NT2/D1 (cell line): ENCODE measurements at regions not wholly inside any gene's neighbourhood (a gene's known extent, or its start where the extent isn't known, plus 50 kb on each side); places are given as distances from the start of the nearest gene placed in this dataset.
"Not testable (repeated sequence)": the region's sequence is repeated elsewhere in the genome, so short reads cannot be mapped to it uniquely, and the experiment has no call there.

Experiments
- DNase-seq: peaks from one replicate; pipeline ENCODE4 v3.0.0-alpha.2; 2011; ENCODE audit warnings: low read depth, low spot score
- H3K27me3 ChIP-seq: 2 replicates; pipeline ENCODE4 v1.6.0; 2011; ENCODE audit warnings: mild to moderate bottlenecking; ENCODE audit not compliant: insufficient read length, insufficient read depth
- H3K36me3 ChIP-seq: 2 replicates; pipeline ENCODE4 v1.6.1; 2011; ENCODE audit warnings: mild to moderate bottlenecking, low read length, mixed read lengths; ENCODE audit not compliant: insufficient read depth, insufficient read length
- H3K4me1 ChIP-seq: 2 replicates; pipeline ENCODE4 v1.5.1; 2011; ENCODE audit not compliant: insufficient read depth, insufficient read length
- H3K4me3 ChIP-seq: 2 replicates; pipeline ENCODE4 v1.5.1; 2011; ENCODE audit warnings: low read depth; ENCODE audit not compliant: insufficient read length
- H3K9ac ChIP-seq: 2 replicates; pipeline ENCODE4 v1.6.0; 2011; ENCODE audit warnings: low read depth; ENCODE audit not compliant: insufficient read length
- H3K9me3 ChIP-seq: 2 replicates; pipeline ENCODE4 v1.5.1; 2011; ENCODE audit warnings: mild to moderate bottlenecking, low read length; ENCODE audit not compliant: insufficient read depth
- SUZ12 ChIP-seq: IDR thresholded peaks from 2 replicates; pipeline ENCODE4 v1.6.1; 2011; ENCODE audit not compliant: insufficient read length, insufficient read depth; ENCODE audit errors: extremely low read depth
- YY1 ChIP-seq: IDR thresholded peaks from 2 replicates; pipeline ENCODE4 v1.6.1; 2011; ENCODE audit not compliant: insufficient read length, insufficient read depth
- ZNF274 ChIP-seq: IDR thresholded peaks from 2 replicates; pipeline ENCODE4 v1.6.1; 2011; ENCODE audit warnings: mild to moderate bottlenecking, low read depth, low read length

DNA sequence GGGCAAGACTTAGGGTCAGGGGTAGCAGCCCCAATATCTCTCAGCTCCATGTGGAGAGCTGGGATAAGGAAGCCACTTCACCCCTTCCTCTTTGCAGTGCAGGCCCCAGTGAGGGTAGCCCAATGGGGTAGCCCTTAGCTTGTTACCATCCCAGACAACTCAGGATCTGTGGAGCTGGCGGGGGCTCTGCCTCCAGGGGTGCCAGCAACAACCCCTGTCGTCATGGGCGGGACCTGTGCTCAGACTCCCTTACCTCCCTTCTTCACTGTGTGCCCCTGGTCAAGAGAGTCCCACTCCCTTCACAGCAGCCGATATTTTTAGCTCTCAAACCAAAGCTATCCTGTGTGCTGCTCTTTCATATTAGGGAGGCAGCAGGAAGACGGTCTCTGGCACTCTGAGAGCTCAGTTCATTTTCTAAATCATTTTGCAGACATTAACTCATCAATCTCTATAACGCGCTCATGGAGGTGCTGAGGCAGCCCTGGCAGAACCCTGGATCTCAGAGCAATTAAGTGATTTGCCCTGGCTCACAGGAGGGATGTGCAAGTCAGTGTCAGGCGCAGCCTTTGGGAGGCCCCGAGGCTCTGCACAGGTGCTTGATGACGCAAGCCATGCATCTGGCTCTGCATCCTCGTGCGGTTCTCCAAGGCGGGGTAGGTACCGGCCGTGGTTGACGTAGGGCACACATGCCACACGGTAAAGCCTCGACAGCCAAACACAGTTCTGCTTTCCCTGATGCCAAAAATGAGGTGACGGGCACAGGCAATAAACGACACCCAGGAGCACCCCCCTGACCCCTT is 357.6 kb downstream of the SHANK2 start:
- no peak for DNase-seq
- Histone ChIP-seq H3K4me3 (no peak overlapping the region), H3K9me3 (0 out of 2 replicates have a peak, but pooled peaks cover 4% of the 10 kb centered on the region), H3K36me3 (no peaks in the 10 kb centered on the region), H3K27me3 (no peaks in the 10 kb centered on the region), H3K9ac (no peak overlapping the region), H3K4me1 (peaks cover 9% of the 10 kb centered on the region)
- no peak for TF ChIP-seq YY1
- no peak for TF ChIP-seq SUZ12
- no peak for TF ChIP-seq ZNF274

DNA sequence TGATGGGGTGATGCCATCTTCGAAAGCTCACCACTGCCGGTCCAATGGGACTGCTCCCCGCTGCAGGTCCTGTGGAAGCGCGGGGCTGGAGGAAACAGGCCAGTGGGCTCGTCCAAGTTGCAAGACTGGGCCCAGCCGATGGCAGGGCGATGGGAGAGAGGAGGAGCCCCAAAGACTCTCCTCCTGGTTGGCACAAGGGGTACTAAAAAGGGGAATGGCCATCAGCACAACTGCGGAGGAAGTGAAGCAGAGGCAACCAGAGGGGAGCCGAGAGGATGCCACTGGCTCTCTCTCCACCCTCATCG is 357.1 kb downstream of the SHANK2 start:
- TF ChIP-seq SUZ12: no peak
- no peak for TF ChIP-seq ZNF274
- no peak for TF ChIP-seq YY1
- Histone ChIP-seq H3K9me3 (0 out of 2 replicates have a peak, but pooled peaks cover 4% of the 10 kb centered on the region), H3K4me3 (no peak overlapping the region), H3K4me1 (peaks cover 7% of the 10 kb centered on the region), H3K36me3 (no peaks in the 10 kb centered on the region), H3K27me3 (no peaks in the 10 kb centered on the region), H3K9ac (no peak overlapping the region)
- DNase-seq: no peak

DNA sequence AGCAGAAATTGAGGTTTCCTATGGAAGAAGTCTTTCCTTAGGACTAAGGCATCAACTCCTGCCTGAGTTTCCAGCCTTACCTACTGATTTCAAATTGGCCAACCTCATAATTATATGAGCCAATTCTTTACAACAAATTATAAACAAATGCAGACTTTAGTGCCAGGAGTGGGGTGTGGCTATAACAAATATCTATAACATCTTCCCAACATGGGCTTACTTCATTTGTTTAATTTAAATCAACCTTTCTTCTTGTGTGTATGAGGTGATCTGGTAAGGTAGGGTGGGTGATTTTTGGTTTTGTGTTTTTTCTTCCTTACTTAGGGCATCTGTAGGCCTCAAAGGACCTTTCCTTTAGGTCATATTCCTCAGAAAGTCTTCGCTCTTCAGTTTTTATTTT is 354.9 kb downstream of the SHANK2 start:
- no peak for DNase-seq
- H3K36me3 ChIP-seq: no peaks in the 10 kb centered on the region
- TF ChIP-seq SUZ12: no peak
- TF ChIP-seq YY1: no peak
- no peak for TF ChIP-seq ZNF274
- H3K9ac ChIP-seq: no peak overlapping the region
- H3K27me3 ChIP-seq: no peaks in the 10 kb centered on the region
- H3K4me1 ChIP-seq: peaks cover 4% of the 10 kb centered on the region
- H3K9me3 ChIP-seq: no peaks in the 10 kb centered on the region
- H3K4me3 ChIP-seq: no peak overlapping the region

DNA sequence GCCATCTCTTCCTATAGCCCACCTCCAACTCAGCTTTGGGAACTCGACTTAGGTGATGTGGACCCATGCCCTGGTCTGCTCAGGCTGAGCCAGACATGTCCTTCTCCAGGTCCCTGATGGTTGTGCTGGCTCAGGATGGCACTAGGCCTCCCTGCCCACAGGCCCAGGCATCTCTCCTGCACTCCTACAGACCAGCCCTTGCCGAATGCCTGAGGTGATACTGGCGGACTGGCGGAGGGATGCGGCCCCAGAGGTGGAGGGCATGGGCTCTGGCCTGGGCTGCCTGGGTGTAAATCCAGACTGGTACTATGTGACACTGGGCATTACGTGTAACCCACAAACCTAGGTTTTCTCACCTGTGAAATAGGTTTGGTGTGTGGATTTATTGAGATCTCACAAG is 352.8 kb downstream of the SHANK2 start:
- no peaks in the 10 kb centered on the region for H3K27me3 ChIP-seq
- TF ChIP-seq YY1 (no peak), ZNF274 (no peak), SUZ12 (no peak)
- DNase-seq: no peak
- H3K9me3 ChIP-seq: no peaks in the 10 kb centered on the region
- no peak overlapping the region for H3K4me3 ChIP-seq
- no peaks in the 10 kb centered on the region for H3K4me1 ChIP-seq
- H3K9ac ChIP-seq: no peak overlapping the region
- H3K36me3 ChIP-seq: no peaks in the 10 kb centered on the region

DNA sequence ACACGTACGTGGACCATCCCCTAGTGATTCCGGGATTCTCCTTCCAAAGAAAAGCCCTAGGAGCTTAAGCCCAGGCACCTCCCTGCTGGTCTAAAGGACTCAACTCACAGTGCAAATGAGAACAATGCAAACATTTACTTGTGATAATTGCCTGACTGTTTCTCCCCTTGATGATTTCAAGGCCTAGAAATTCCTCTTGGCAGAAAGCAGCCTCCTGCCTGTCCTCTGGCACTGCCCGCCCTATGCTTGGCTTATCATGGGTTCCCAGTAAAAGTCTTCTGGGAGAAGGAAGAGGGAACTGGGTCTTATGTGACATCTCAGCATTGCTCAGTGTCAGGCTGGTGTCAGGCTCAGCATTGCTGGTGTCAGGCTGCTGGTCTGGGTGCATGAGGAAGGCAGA is 351.8 kb downstream of the SHANK2 start:
- no peak for DNase-seq
- H3K27me3 ChIP-seq: no peaks in the 10 kb centered on the region
- H3K4me1 ChIP-seq: no peaks in the 10 kb centered on the region
- H3K9me3 ChIP-seq: no peaks in the 10 kb centered on the region
- H3K9ac ChIP-seq: no peak overlapping the region
- TF ChIP-seq YY1 (no peak), SUZ12 (no peak), ZNF274 (no peak)
- H3K4me3 ChIP-seq: no peak overlapping the region
- H3K36me3 ChIP-seq: no peaks in the 10 kb centered on the region

DNA sequence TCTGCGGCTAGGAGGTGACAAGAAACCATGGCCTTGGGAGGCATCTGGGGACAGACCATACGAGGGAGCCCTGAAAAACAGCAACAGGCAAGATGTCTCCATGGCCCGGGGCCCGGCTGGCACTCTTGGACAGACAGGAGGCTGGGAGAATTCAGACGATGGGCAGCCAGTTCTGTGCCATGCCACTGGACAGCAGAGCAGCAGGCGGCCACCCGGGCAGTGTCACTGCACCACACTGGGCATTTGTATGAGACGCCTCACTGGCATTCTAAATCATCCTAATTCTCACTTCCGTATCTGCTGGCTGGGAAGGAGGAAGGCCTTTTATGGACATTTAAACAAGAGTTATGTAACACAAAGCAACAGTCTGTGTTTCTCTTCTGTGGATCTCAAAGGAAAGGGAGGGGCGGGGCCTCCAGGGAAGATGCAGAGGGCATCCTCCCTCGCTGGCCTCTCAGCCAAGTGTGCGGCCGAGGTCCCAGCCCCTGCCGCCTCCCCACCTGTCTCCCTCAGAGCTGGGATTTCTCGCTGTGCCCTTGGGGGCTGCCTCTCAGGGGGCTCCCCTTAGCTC is 350.3 kb downstream of the SHANK2 start:
- Histone ChIP-seq H3K4me1 (no peaks in the 10 kb centered on the region), H3K9ac (no peak overlapping the region), H3K27me3 (no peaks in the 10 kb centered on the region), H3K4me3 (no peak overlapping the region), H3K36me3 (no peaks in the 10 kb centered on the region), H3K9me3 (no peaks in the 10 kb centered on the region)
- DNase-seq: no peak
- TF ChIP-seq YY1 (no peak), SUZ12 (no peak), ZNF274 (no peak)

DNA sequence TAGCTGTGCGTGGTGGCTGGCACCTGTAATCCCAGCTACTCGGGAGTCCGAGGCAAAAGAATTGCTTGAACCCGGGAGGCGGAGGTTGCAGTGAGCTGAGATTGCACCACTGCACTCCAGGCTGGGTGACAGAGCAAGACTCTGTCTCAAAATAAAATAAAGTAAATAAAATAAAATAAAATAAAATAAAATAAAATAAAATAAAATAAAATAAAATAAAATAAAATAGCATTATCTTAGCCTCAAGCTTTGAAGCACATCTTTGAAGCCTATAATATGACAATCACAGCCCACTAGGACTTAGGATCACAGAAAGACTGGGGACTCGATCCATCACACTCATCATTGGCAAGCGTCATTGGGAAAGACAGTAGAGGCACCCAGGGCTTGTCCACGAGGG is 349.1 kb downstream of the SHANK2 start:
- H3K9me3 ChIP-seq, H3K27me3 ChIP-seq: not testable (repeated sequence)

More for the DNA sequence above, 349.1 kb downstream of the SHANK2 start:
- not testable (repeated sequence) for H3K36me3 ChIP-seq, H3K4me3 ChIP-seq, DNase-seq, H3K4me1 ChIP-seq, H3K9ac ChIP-seq
